ENCODE measurements at regions not wholly inside any gene's neighbourhood (a gene's known extent, or its start where the extent isn't known, plus 50 kb on each side); places are given as distances from the start of the nearest gene placed in this dataset.

- no peak for TF ChIP-seq CTCF (IDR thresholded peaks at IDR 0.05)
- no peak for TF ChIP-seq POLR2A (IDR thresholded peaks at IDR 0.05)
These were observed 111.8 kb upstream of the ATP1A1 start for GRCh38 chr1:116261227-116261626.
